ENCODE measurements at regions not wholly inside any gene's neighbourhood (a gene's known extent, or its start where the extent isn't known, plus 50 kb on each side); places are given as distances from the start of the nearest gene placed in this dataset.

DNA sequence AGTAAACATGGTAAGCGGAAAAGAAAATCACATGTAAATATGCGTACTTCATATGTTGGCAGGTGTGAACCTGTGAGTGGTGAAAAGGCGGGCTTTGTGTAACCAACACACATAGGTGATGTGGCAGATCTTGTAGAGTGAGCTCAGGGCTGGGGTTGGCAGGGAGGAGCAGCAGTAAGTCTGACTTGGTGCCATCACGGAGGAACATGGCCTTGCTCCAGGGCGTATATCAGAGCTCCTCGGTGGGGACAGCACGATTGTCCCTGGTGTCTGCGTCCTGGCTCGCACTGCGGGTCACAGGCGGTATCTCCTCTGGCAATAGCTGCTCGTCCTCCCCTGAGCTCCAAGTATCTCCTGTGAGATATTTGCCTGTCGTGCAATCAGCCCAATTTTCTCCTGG is 733.6 kb downstream of the TRIML1 start:
- TF ChIP-seq POLR2A (IDR thresholded peaks at IDR 0.05): no peak
- TF ChIP-seq, protein P1, sequence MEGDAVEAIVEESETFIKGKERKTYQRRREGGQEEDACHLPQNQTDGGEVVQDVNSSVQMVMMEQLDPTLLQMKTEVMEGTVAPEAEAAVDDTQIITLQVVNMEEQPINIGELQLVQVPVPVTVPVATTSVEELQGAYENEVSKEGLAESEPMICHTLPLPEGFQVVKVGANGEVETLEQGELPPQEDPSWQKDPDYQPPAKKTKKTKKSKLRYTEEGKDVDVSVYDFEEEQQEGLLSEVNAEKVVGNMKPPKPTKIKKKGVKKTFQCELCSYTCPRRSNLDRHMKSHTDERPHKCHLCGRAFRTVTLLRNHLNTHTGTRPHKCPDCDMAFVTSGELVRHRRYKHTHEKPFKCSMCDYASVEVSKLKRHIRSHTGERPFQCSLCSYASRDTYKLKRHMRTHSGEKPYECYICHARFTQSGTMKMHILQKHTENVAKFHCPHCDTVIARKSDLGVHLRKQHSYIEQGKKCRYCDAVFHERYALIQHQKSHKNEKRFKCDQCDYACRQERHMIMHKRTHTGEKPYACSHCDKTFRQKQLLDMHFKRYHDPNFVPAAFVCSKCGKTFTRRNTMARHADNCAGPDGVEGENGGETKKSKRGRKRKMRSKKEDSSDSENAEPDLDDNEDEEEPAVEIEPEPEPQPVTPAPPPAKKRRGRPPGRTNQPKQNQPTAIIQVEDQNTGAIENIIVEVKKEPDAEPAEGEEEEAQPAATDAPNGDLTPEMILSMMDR (IDR thresholded peaks at IDR 0.05): no peak
